Liver (tissue), 8 donors: ENCODE measurements at regions not wholly inside any gene's neighbourhood (a gene's known extent, or its start where the extent isn't known, plus 50 kb on each side); places are given as distances from the start of the nearest gene placed in this dataset.

Experiments used
- DNase-seq: peaks from one replicate; pipeline ENCODE4 v3.0.0-alpha.2; 2017; ENCODE audit warnings: low spot score
- H3K27ac ChIP-seq, 2 donors: one replicate each; pipeline ENCODE4 v1.7.0; 2013; ENCODE audit warnings: inconsistent platforms in 2 of 2, low read length in 2 of 2, control low read depth in 1 of 2, low read depth in 1 of 2, mild to moderate bottlenecking in 1 of 2
- H3K27me3 ChIP-seq, 4 donors: one replicate each; pipeline versions ENCODE4 v1.6.1 to v1.7.0; 2013; ENCODE audit warnings: low read length in 3 of 4, inconsistent platforms in 1 of 4, mild to moderate bottlenecking in 1 of 4, moderate library complexity in 1 of 4; ENCODE audit not compliant: control insufficient read depth in 4 of 4, insufficient read depth in 4 of 4
- H3K36me3 ChIP-seq, 4 donors: one replicate each; pipeline versions ENCODE4 v1.6.1 to v1.7.0; 2013; ENCODE audit warnings: low read length in 3 of 4, mild to moderate bottlenecking in 3 of 4, low read depth in 1 of 4, moderate library complexity in 1 of 4; ENCODE audit not compliant: control insufficient read depth in 4 of 4, insufficient read depth in 3 of 4
- H3K4me1 ChIP-seq, 4 donors: one replicate each; pipeline versions ENCODE4 v1.6.1 to v1.7.0; 2013; ENCODE audit warnings: low read length in 3 of 4, mild to moderate bottlenecking in 3 of 4, moderate library complexity in 1 of 4; ENCODE audit not compliant: control insufficient read depth in 4 of 4, insufficient read depth in 4 of 4
- H3K4me3 ChIP-seq, 3 donors: one replicate each; pipeline versions ENCODE4 v1.6.1 to v1.7.0; 2013; ENCODE audit warnings: low read length in 3 of 3, control low read depth in 1 of 3, low read depth in 1 of 3, mild to moderate bottlenecking in 1 of 3
- H3K9ac ChIP-seq, 2 donors: one replicate each; pipeline ENCODE4 v1.7.0; 2013; ENCODE audit warnings: low read length in 2 of 2, mild to moderate bottlenecking in 2 of 2, moderate library complexity in 2 of 2, control low read depth in 1 of 2, low read depth in 1 of 2
- H3K9me3 ChIP-seq, 4 donors: one replicate each; pipeline versions ENCODE4 v1.6.1 to v1.7.0; 2013; ENCODE audit warnings: low read length in 3 of 4; ENCODE audit not compliant: control insufficient read depth in 4 of 4
- EGR1 ChIP-seq, 2 donors: IDR thresholded peaks; 2 replicates each; pipeline ENCODE4 v1.6.1; 2016 to 2018; ENCODE audit warnings: antibody characterized with exemption in 2 of 2, low read depth in 2 of 2
- FOXA1 ChIP-seq: IDR thresholded peaks from 2 replicates; pipeline ENCODE4 v1.6.1; 2016; ENCODE audit warnings: antibody characterized with exemption
- FOXA2 ChIP-seq: IDR thresholded peaks from 2 replicates; pipeline ENCODE4 v1.6.1; 2016; ENCODE audit warnings: antibody characterized with exemption
- GABPA ChIP-seq, 2 donors: IDR thresholded peaks in 1 of 2; conservative IDR thresholded peaks in 1 of 2; 2 replicates each; pipeline ENCODE4 v1.6.1; 2016; ENCODE audit warnings: antibody characterized with exemption in 2 of 2, mild to moderate bottlenecking in 1 of 2, moderate library complexity in 1 of 2
- HNF4A ChIP-seq, 2 donors: conservative IDR thresholded peaks; 2 replicates each; pipeline ENCODE4 v1.6.1; 2016; ENCODE audit warnings: antibody characterized with exemption in 2 of 2, mild to moderate bottlenecking in 2 of 2
- HNF4G ChIP-seq: IDR thresholded peaks from 2 replicates; pipeline ENCODE4 v1.6.1; 2016; ENCODE audit warnings: antibody characterized with exemption
- JUND ChIP-seq, 2 donors: IDR thresholded peaks; 2 replicates each; pipeline ENCODE4 v1.6.1; 2016; ENCODE audit warnings: antibody characterized with exemption in 2 of 2
- NR2F2 ChIP-seq: IDR thresholded peaks from 2 replicates; pipeline ENCODE4 v1.6.1; 2016; ENCODE audit warnings: antibody characterized with exemption
- RAD21 ChIP-seq, 2 donors: IDR thresholded peaks; 2 replicates each; pipeline ENCODE4 v1.6.1; 2016; ENCODE audit warnings: antibody characterized with exemption in 2 of 2, mild to moderate bottlenecking in 2 of 2
- RXRA ChIP-seq, 2 donors: IDR thresholded peaks; 2 replicates each; pipeline ENCODE4 v1.6.1; 2017 to 2018; ENCODE audit warnings: antibody characterized with exemption in 2 of 2, mild to moderate bottlenecking in 1 of 2
- SP1 ChIP-seq: IDR thresholded peaks from 2 replicates; pipeline ENCODE4 v1.6.1; 2018; ENCODE audit warnings: antibody characterized with exemption, mild to moderate bottlenecking
- TAF1 ChIP-seq: conservative IDR thresholded peaks from 2 replicates; pipeline ENCODE4 v1.6.1; 2016; ENCODE audit warnings: antibody characterized with exemption, mild to moderate bottlenecking
- YY1 ChIP-seq: IDR thresholded peaks from 2 replicates; pipeline ENCODE4 v1.6.1; 2016; ENCODE audit warnings: antibody characterized with exemption, mild to moderate bottlenecking
- WGBS: extraction: QIAGEN DNeasy Blood & Tissue Kit; methylation state at CpG from one replicate; pipeline ENCODE4 v1.1.7; 2013; 5-methylcytosine and 5-hydroxymethylcytosine counted together
- TF ChIP-seq, protein P1 (sequence below): IDR thresholded peaks from 2 replicates; pipeline ENCODE4 v1.6.1; 2016; ENCODE audit warnings: antibody characterized with exemption, mild to moderate bottlenecking
- TF ChIP-seq, protein P2 (sequence below): IDR thresholded peaks from 2 replicates; pipeline ENCODE4 v1.6.1; 2016; ENCODE audit warnings: antibody characterized with exemption
- TF ChIP-seq, protein P3 (sequence below): IDR thresholded peaks from 2 replicates; pipeline ENCODE4 v1.6.1; 2016; ENCODE audit warnings: antibody characterized with exemption
- TF ChIP-seq, protein P4 (sequence below): IDR thresholded peaks from 2 replicates; pipeline ENCODE4 v1.6.1; 2016; ENCODE audit warnings: antibody characterized with exemption
- TF ChIP-seq, protein P5 (sequence below): fragments of 150-350 bp; IDR thresholded peaks from 2 replicates; pipeline ENCODE4 v1.5.1; 2017; ENCODE audit warnings: improper control_type of control experiment, low read depth, low read length; ENCODE audit not compliant: missing input control
- donor health status: healthy.
- donor health status: healthy.
- donor health status: healthy.
- donor health status: healthy.
- donor health status: healthy.

DNA sequence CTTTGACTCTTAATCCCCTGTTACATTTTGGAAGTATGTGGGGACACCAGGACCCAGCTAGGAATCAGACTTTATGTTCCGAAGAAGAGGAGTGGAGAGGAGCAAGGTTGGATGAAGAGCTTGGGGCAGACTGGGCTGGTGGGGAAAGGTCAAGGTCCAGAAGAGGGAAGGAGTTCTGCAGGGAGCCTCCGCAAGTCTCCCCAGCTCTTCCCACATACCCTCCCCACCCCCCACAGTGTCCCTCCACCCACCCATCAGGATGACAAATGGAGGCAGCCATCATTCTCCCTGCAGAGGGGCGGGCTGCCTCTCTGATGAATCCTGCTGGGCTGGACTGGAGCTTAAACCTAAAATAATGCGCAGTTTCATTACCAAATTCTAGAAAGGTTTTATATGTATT, 77.2 kb downstream of the ACKR3 start:
- no peak overlapping the region for H3K9ac ChIP-seq
- H3K27ac ChIP-seq = no peak overlapping the region
- DNase-seq = no peak
- no peaks in the 10 kb centered on the region for H3K4me1 ChIP-seq
- peaks cover 3 to 24% (median 10%) of the 10 kb centered on the region in 4 donors for H3K9me3 ChIP-seq
- H3K36me3 ChIP-seq = no peaks in the 10 kb centered on the region
- TF ChIP-seq, protein P1, sequence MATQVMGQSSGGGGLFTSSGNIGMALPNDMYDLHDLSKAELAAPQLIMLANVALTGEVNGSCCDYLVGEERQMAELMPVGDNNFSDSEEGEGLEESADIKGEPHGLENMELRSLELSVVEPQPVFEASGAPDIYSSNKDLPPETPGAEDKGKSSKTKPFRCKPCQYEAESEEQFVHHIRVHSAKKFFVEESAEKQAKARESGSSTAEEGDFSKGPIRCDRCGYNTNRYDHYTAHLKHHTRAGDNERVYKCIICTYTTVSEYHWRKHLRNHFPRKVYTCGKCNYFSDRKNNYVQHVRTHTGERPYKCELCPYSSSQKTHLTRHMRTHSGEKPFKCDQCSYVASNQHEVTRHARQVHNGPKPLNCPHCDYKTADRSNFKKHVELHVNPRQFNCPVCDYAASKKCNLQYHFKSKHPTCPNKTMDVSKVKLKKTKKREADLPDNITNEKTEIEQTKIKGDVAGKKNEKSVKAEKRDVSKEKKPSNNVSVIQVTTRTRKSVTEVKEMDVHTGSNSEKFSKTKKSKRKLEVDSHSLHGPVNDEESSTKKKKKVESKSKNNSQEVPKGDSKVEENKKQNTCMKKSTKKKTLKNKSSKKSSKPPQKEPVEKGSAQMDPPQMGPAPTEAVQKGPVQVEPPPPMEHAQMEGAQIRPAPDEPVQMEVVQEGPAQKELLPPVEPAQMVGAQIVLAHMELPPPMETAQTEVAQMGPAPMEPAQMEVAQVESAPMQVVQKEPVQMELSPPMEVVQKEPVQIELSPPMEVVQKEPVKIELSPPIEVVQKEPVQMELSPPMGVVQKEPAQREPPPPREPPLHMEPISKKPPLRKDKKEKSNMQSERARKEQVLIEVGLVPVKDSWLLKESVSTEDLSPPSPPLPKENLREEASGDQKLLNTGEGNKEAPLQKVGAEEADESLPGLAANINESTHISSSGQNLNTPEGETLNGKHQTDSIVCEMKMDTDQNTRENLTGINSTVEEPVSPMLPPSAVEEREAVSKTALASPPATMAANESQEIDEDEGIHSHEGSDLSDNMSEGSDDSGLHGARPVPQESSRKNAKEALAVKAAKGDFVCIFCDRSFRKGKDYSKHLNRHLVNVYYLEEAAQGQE = no peak
- no peak for TF ChIP-seq NR2F2
- TF ChIP-seq RAD21 (IDR thresholded peaks at IDR 0.05) = no peak
- no peak for TF ChIP-seq JUND (IDR thresholded peaks at IDR 0.05)
- no peak for TF ChIP-seq YY1
- TF ChIP-seq RXRA (IDR thresholded peaks at IDR 0.05) = no peak
- TF ChIP-seq TAF1 = no peak
- TF ChIP-seq FOXA2 = no peak
- TF ChIP-seq, protein P2, sequence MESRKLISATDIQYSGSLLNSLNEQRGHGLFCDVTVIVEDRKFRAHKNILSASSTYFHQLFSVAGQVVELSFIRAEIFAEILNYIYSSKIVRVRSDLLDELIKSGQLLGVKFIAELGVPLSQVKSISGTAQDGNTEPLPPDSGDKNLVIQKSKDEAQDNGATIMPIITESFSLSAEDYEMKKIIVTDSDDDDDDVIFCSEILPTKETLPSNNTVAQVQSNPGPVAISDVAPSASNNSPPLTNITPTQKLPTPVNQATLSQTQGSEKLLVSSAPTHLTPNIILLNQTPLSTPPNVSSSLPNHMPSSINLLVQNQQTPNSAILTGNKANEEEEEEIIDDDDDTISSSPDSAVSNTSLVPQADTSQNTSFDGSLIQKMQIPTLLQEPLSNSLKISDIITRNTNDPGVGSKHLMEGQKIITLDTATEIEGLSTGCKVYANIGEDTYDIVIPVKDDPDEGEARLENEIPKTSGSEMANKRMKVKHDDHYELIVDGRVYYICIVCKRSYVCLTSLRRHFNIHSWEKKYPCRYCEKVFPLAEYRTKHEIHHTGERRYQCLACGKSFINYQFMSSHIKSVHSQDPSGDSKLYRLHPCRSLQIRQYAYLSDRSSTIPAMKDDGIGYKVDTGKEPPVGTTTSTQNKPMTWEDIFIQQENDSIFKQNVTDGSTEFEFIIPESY = no peak
- no peak for TF ChIP-seq SP1
- no peak for TF ChIP-seq HNF4A (conservative IDR thresholded peaks at IDR 0.05)
- TF ChIP-seq, protein P3, sequence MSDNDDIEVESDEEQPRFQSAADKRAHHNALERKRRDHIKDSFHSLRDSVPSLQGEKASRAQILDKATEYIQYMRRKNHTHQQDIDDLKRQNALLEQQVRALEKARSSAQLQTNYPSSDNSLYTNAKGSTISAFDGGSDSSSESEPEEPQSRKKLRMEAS = no peak
- TF ChIP-seq, protein P4, sequence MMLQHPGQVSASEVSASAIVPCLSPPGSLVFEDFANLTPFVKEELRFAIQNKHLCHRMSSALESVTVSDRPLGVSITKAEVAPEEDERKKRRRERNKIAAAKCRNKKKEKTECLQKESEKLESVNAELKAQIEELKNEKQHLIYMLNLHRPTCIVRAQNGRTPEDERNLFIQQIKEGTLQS = no peak
- TF ChIP-seq, protein P5, sequence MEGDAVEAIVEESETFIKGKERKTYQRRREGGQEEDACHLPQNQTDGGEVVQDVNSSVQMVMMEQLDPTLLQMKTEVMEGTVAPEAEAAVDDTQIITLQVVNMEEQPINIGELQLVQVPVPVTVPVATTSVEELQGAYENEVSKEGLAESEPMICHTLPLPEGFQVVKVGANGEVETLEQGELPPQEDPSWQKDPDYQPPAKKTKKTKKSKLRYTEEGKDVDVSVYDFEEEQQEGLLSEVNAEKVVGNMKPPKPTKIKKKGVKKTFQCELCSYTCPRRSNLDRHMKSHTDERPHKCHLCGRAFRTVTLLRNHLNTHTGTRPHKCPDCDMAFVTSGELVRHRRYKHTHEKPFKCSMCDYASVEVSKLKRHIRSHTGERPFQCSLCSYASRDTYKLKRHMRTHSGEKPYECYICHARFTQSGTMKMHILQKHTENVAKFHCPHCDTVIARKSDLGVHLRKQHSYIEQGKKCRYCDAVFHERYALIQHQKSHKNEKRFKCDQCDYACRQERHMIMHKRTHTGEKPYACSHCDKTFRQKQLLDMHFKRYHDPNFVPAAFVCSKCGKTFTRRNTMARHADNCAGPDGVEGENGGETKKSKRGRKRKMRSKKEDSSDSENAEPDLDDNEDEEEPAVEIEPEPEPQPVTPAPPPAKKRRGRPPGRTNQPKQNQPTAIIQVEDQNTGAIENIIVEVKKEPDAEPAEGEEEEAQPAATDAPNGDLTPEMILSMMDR = no peak
- no peak for TF ChIP-seq GABPA (IDR thresholded peaks at IDR 0.05 in 1 of 2, conservative IDR thresholded peaks at IDR 0.05 in 1 of 2)
- no peak for TF ChIP-seq FOXA1
- no peak for TF ChIP-seq EGR1 (IDR thresholded peaks at IDR 0.05; ENCODE audit: low read depth in 2 of 2)
- no peak for TF ChIP-seq HNF4G
- 92% methylated on average over 4 of the region's 4 CpGs for WGBS
- no peak overlapping the region for H3K4me3 ChIP-seq
- H3K27me3 ChIP-seq = no peaks in the 10 kb centered on the region

DNA sequence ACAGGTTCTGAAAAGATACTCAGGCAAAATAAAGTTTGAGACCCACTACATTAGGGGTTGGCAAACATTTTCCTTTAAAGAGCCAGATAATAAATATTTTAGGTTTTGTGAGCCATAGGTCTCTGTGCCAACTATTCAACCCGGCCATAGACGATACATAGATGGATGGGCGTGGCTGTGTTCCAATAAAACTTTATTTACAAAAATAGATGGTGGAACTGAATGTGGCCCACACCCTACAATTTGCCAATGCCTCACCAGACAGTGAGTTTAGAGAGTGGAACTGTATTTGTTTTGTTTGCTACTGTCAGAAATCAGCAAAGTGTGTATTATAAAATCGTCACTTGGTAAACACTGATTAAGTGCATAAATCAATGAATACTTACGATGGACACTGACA, 78.0 kb downstream of the ACKR3 start:
- 90% methylated on average over 5 of the region's 5 CpGs for WGBS
- no peak for DNase-seq
- H3K9ac ChIP-seq = no peak overlapping the region
- H3K9me3 ChIP-seq = peaks cover under 1 to 18% (median 6%) of the 10 kb centered on the region in 4 donors
- H3K27me3 ChIP-seq = no peaks in the 10 kb centered on the region
- H3K4me1 ChIP-seq = no peaks in the 10 kb centered on the region
- no peaks in the 10 kb centered on the region for H3K36me3 ChIP-seq
- no peak overlapping the region for H3K27ac ChIP-seq
- H3K4me3 ChIP-seq = no peak overlapping the region
- TF ChIP-seq, protein P2 = no peak
- no peak for TF ChIP-seq HNF4G
- no peak for TF ChIP-seq FOXA2
- TF ChIP-seq, protein P4 = no peak
- TF ChIP-seq NR2F2 = no peak
- TF ChIP-seq, protein P3 = no peak
- TF ChIP-seq RXRA (IDR thresholded peaks at IDR 0.05) = no peak
- TF ChIP-seq FOXA1 = no peak
- TF ChIP-seq HNF4A (conservative IDR thresholded peaks at IDR 0.05) = no peak
- no peak for TF ChIP-seq JUND (IDR thresholded peaks at IDR 0.05)
- TF ChIP-seq GABPA (IDR thresholded peaks at IDR 0.05 in 1 of 2, conservative IDR thresholded peaks at IDR 0.05 in 1 of 2) = no peak
- no peak for TF ChIP-seq TAF1
- no peak for TF ChIP-seq SP1
- TF ChIP-seq EGR1 (IDR thresholded peaks at IDR 0.05; ENCODE audit: low read depth in 2 of 2) = no peak
- TF ChIP-seq RAD21 (IDR thresholded peaks at IDR 0.05) = no peak
- TF ChIP-seq, protein P5 = no peak
- TF ChIP-seq YY1 = no peak
